GM23248 (cell line): ENCODE measurements at regions not wholly inside any gene's neighbourhood (a gene's known extent, or its start where the extent isn't known, plus 50 kb on each side); places are given as distances from the start of the nearest gene placed in this dataset.

Experiments
- DNase-seq: peaks from one replicate; pipeline ENCODE4 v3.0.0-alpha.2; 2015
- H2AFZ ChIP-seq: fragments of 200-600 bp; sonication (generic); 2 replicates; pipeline ENCODE4 v1.6.1; 2016; ENCODE audit warnings: antibody characterized with exemption
- H3F3A ChIP-seq: fragments of 200-600 bp; sonication (generic); 2 replicates; pipeline ENCODE4 v1.6.1; 2016; ENCODE audit warnings: mild to moderate bottlenecking, antibody characterized with exemption, mixed run types; ENCODE audit not compliant: insufficient read depth
- H3K27ac ChIP-seq: fragments of 200-600 bp; sonication (generic); 2 replicates; pipeline ENCODE4 v1.5.1; 2016; ENCODE audit warnings: mild to moderate bottlenecking
- H3K27me3 ChIP-seq: fragments of 200-600 bp; sonication (generic); replicated peaks from 2 replicates; pipeline ENCODE4 v1.6.1; 2016; ENCODE audit warnings: mild to moderate bottlenecking; ENCODE audit not compliant: insufficient read depth
- H3K36me3 ChIP-seq: fragments of 200-600 bp; sonication (generic); 2 replicates; pipeline ENCODE4 v1.6.1; 2016; ENCODE audit warnings: low read depth, mild to moderate bottlenecking
- H3K4me1 ChIP-seq: fragments of 200-600 bp; sonication (generic); 2 replicates; pipeline ENCODE4 v1.6.1; 2016; ENCODE audit warnings: mild to moderate bottlenecking; ENCODE audit not compliant: insufficient read depth
- H3K4me2 ChIP-seq: fragments of 200-600 bp; sonication (generic); one replicate; pipeline ENCODE4 v1.6.1; 2016; ENCODE audit warnings: mild to moderate bottlenecking; ENCODE audit not compliant: unreplicated experiment
- H3K4me3 ChIP-seq: fragments of 200-600 bp; sonication (generic); 2 replicates; pipeline ENCODE4 v1.5.1; 2016; ENCODE audit warnings: mild to moderate bottlenecking
- H3K79me2 ChIP-seq: fragments of 200-600 bp; sonication (generic); 2 replicates; pipeline ENCODE4 v1.6.1; 2016; ENCODE audit warnings: mild to moderate bottlenecking; ENCODE audit not compliant: insufficient read depth
- H3K9ac ChIP-seq: fragments of 200-600 bp; sonication (generic); 2 replicates; pipeline ENCODE4 v1.6.1; 2016; ENCODE audit warnings: mild to moderate bottlenecking
- H3K9me2 ChIP-seq: fragments of 200-600 bp; sonication (generic); 2 replicates; pipeline ENCODE4 v1.6.1; 2016; ENCODE audit warnings: mixed run types, mild to moderate bottlenecking, moderate library complexity; ENCODE audit not compliant: insufficient read depth
- H3K9me3 ChIP-seq: fragments of 200-600 bp; sonication (generic); one replicate; pipeline ENCODE4 v1.6.1; 2017; ENCODE audit warnings: low read depth
- H4K20me1 ChIP-seq: fragments of 200-600 bp; sonication (generic); 2 replicates; pipeline ENCODE4 v1.6.0; 2016; ENCODE audit not compliant: insufficient read depth
- EZH2 ChIP-seq: fragments of 200-600 bp; sonication (generic); IDR thresholded peaks from 2 replicates; pipeline ENCODE4 v1.6.1; 2018; ENCODE audit warnings: antibody characterized with exemption, mild to moderate bottlenecking; ENCODE audit not compliant: insufficient read depth, poor library complexity, severe bottlenecking
- EZH2phosphoT487 ChIP-seq: fragments of 200-600 bp; sonication (generic); IDR thresholded peaks from 2 replicates; pipeline ENCODE4 v1.6.1; 2018; ENCODE audit warnings: antibody characterized with exemption, moderate library complexity, mild to moderate bottlenecking, low read depth; ENCODE audit not compliant: insufficient read depth
- WGBS, 2 experiments: methylation state at CpG; one replicate each; pipeline ENCODE4 v1.1.6; 2015 to 2017; ENCODE audit warnings: low lambda C conversion rate in 2 of 2, low coverage in 1 of 2; ENCODE audit errors: missing lambda C conversion rate in 2 of 2; 5-methylcytosine and 5-hydroxymethylcytosine counted together
- in situ Hi-C: fragments of 300-500 bp; cut with MboI; formaldehyde crosslinking; loops from 2 replicates; pipeline ENCODE4 v1.15.0; 2020

GRCh38 chr7:10584886-10585285 lies 388.8 kb upstream of the PHF14 start:
- WGBS, 2 experiments: 6 to 8% methylated on average over 4 of the region's 4 CpGs
- Histone ChIP-seq H3K9me3 (no peaks in the 10 kb centered on the region), H2AFZ (no peak overlapping the region), H3K79me2 (no peaks in the 10 kb centered on the region), H3K4me2 (no peak overlapping the region), H3K36me3 (no peaks in the 10 kb centered on the region), H3F3A (no peaks in the 10 kb centered on the region), H3K27ac (no peak overlapping the region), H3K9me2 (no peaks in the 10 kb centered on the region), H4K20me1 (no peaks in the 10 kb centered on the region), H3K4me3 (no peak overlapping the region), H3K27me3 (no peaks in the 10 kb centered on the region), H3K9ac (no peak overlapping the region), H3K4me1 (no peaks in the 10 kb centered on the region)
- no peak for TF ChIP-seq EZH2phosphoT487
- no peak for TF ChIP-seq EZH2
- DNase-seq: no peak
- in situ Hi-C loops: no loop called here

- H3K27ac ChIP-seq: no peak overlapping the region
- no peaks in the 10 kb centered on the region for H3K9me2 ChIP-seq
- H4K20me1 ChIP-seq: no peaks in the 10 kb centered on the region
- H3K4me2 ChIP-seq: no peak overlapping the region
- no peak for TF ChIP-seq EZH2phosphoT487
- TF ChIP-seq EZH2: no peak
- no peak for DNase-seq
- in situ Hi-C loops: no loop called here
- no peaks in the 10 kb centered on the region for H3K79me2 ChIP-seq
- no peaks in the 10 kb centered on the region for H3K36me3 ChIP-seq
- no peak overlapping the region for H3K4me3 ChIP-seq
- H3K4me1 ChIP-seq: no peaks in the 10 kb centered on the region
- no peaks in the 10 kb centered on the region for H3K9me3 ChIP-seq
- H3F3A ChIP-seq: no peaks in the 10 kb centered on the region
- 9 to 19% methylated on average over 1 of the region's 1 CpG for WGBS, 2 experiments
- H2AFZ ChIP-seq: no peak overlapping the region
- H3K9ac ChIP-seq: no peak overlapping the region
- H3K27me3 ChIP-seq: no peaks in the 10 kb centered on the region
These were observed 385.6 kb upstream of the PHF14 start for GRCh38 chr7:10588084-10588483.

GRCh38 chr7:10592604-10593003 lies 381.1 kb upstream of the PHF14 start:
- TF ChIP-seq EZH2phosphoT487: no peak
- no peak for TF ChIP-seq EZH2
- Histone ChIP-seq H3K4me1 (no peaks in the 10 kb centered on the region), H4K20me1 (no peaks in the 10 kb centered on the region), H3K9ac (no peak overlapping the region), H2AFZ (no peak overlapping the region), H3K79me2 (no peaks in the 10 kb centered on the region), H3K4me2 (no peak overlapping the region), H3K27ac (no peak overlapping the region), H3F3A (no peaks in the 10 kb centered on the region), H3K9me3 (no peaks in the 10 kb centered on the region), H3K27me3 (no peaks in the 10 kb centered on the region), H3K36me3 (no peaks in the 10 kb centered on the region), H3K9me2 (no peaks in the 10 kb centered on the region), H3K4me3 (no peak overlapping the region)
- no peak for DNase-seq
- WGBS, 2 experiments: 46 to 51% methylated on average over 2 of the region's 2 CpGs
- in situ Hi-C loops: no loop called here

GRCh38 chr7:10593080-10593479 lies 380.6 kb upstream of the PHF14 start:
- Histone ChIP-seq H2AFZ (no peak overlapping the region), H3K9me3 (no peaks in the 10 kb centered on the region), H3K27me3 (no peaks in the 10 kb centered on the region), H3F3A (no peaks in the 10 kb centered on the region), H3K4me1 (no peaks in the 10 kb centered on the region), H3K79me2 (no peaks in the 10 kb centered on the region), H3K4me2 (no peak overlapping the region), H3K36me3 (no peaks in the 10 kb centered on the region), H4K20me1 (no peaks in the 10 kb centered on the region), H3K9me2 (no peaks in the 10 kb centered on the region), H3K9ac (no peak overlapping the region), H3K27ac (no peak overlapping the region), H3K4me3 (no peak overlapping the region)
- no peak for TF ChIP-seq EZH2phosphoT487
- no peak for TF ChIP-seq EZH2
- in situ Hi-C loops: no loop called here
- WGBS, 2 experiments: 27 to 35% methylated on average over 4 of the region's 4 CpGs
- DNase-seq: no peak

GRCh38 chr7:10596827-10597226 lies 376.8 kb upstream of the PHF14 start:
- no peak overlapping the region for H3K4me2 ChIP-seq
- in situ Hi-C loops: no loop called here
- DNase-seq: no peak
- no peaks in the 10 kb centered on the region for H4K20me1 ChIP-seq
- H3F3A ChIP-seq: no peaks in the 10 kb centered on the region
- no peaks in the 10 kb centered on the region for H3K27me3 ChIP-seq
- TF ChIP-seq EZH2phosphoT487: no peak
- TF ChIP-seq EZH2: no peak
- no peaks in the 10 kb centered on the region for H3K79me2 ChIP-seq
- no peaks in the 10 kb centered on the region for H3K4me1 ChIP-seq
- H3K9me2 ChIP-seq: no peaks in the 10 kb centered on the region
- H3K9me3 ChIP-seq: no peaks in the 10 kb centered on the region
- no peak overlapping the region for H2AFZ ChIP-seq
- 35 to 55% methylated on average over 2 of the region's 2 CpGs for WGBS, 2 experiments
- no peaks in the 10 kb centered on the region for H3K36me3 ChIP-seq
- no peak overlapping the region for H3K27ac ChIP-seq
- no peak overlapping the region for H3K9ac ChIP-seq
- no peak overlapping the region for H3K4me3 ChIP-seq
